HG03045 (cell line): ENCODE measurements at regions not wholly inside any gene's neighbourhood (a gene's known extent, or its start where the extent isn't known, plus 50 kb on each side); places are given as distances from the start of the nearest gene placed in this dataset.

Experiments used
- ATAC-seq: cut with Tn5 transposase; IDR thresholded peaks from one replicate; pipeline ENCODE4 v1.9.1; 2021; ENCODE audit warnings: mild to moderate bottlenecking, moderate library complexity; ENCODE audit not compliant: unreplicated experiment

DNA sequence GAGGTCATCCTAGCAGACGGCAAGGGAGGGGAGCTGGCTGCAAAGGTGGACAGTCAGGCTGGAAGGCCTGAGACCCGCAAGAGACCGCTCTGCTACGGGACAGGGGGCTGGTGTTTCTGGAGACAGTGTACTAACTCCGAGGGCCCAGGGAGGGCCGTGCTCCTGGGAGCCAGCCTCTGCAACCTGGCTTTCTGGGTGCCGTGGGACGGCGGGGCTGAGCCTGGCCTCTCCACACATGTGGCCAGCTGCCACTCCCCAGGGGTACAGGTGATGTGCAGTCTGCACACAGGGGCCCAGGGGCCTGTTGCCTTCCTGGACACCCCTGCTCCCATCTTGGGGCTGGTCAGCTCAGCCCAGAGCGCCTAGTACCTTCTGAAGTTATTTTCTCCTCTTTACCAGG, 92.2 kb downstream of the MRPL36 start:
- ATAC-seq = no peak

DNA sequence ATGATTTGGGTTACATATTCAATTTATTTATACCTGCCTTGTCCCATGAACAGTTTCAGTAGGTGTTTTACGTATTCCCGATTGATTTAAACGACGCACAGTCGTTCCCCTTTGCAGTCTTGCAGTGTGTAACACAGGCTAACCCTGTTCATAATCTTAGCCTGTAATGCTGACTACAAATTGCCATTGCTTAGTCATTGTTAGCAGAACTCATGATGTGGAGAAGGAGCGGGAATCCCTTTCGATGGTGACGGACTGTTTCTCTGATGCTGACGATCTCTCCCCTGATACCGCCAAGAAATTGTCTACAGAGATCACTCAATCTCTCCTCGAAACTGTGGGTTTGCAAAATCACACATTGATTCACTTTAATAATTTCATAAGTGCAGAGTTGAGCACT, 93.2 kb downstream of the MRPL36 start:
- no peak for ATAC-seq

DNA sequence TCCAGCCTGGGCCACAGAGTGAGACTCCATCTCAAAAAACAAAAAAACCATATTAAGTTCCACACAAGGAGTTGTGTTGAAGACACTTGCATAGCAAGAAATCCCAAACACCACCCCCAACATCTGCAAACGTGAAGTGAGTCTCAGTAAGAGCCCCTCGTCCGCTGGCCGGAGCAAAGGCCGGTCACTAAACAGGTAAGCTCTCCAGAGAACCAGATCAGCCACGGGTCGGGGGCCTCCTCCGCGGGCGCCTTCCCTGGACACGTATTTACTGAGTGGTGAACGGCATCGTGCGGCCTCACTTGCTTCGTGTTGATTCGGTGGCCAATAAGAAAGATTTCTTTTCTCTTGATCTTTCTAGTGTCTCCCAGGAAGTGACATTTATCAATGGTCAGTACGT, 93.6 kb downstream of the MRPL36 start:
- ATAC-seq = no peak

DNA sequence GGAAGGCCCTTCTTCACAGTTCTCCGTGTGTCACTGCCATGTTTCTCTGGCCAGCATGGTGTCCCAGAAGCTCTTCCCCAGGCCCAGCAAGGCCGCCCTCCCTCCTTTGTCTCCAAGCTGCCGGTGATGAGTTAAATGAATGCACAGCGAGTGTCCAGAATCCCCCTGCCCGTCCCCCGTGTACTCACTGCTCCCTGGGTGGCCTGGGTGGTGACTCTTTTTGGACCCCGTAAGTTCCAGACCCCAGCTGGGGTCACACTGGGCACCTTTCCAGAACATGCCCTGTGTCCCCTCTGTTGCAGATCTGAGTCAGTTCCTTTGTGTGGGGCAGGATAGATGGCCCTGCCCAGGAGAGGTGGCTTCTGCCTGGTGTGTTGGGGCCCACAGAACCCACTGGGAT, 95.0 kb downstream of the MRPL36 start:
- ATAC-seq = no peak

DNA sequence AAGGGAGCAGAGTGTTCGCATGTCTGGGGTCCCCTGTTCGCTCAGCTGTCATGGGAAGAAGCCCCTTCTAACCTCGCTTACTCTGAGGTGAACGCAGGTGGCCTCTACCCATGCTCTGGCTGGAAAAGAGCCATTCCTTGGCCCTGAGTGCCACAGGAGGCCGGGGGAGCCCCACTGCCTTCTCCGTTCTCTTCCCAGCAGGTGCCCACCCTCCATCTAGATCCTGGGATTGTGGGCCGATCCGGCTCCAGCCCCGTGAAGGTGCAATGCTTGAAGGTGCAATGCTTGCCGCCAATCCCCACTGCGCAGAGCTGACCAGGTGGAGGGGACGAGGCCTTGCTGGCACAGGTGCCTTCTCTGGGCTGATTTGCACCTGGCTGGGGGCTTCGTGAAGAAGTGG, 95.4 kb downstream of the MRPL36 start:
- no peak for ATAC-seq

DNA sequence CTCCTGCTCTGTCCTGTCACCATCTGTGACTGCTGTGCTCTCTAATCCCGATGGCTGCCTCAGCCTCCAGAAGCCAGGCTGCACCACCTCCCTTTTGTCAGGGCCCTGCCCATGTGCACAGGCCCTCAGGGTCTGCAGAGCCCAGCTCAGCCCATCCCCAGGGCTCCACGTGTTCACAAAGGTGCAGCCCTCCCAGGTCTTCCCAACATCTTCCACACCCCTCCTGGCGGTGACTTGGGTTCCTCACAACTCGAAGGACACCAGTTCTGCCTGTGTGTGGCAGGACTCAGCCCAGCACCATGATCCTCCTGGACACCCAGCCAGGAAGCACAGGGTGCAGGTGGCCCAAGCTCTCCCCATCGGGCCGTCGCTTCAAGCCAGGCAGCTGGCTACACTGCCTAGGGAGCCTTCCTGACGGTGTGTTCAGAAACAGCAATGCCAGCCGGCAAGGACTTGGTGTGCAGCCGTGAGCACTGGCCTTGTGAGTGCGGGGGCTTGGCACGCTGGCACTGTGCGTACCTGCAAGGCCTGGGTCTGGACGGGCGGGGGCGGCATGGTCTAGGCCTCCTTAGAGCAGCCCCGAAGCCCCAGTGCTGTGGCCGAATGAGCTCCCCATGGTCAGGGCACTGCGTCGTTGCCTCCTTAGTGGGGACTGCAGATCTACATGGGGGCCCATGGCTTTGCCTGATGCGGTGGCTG, 96.1 kb downstream of the MRPL36 start:
- no peak for ATAC-seq

DNA sequence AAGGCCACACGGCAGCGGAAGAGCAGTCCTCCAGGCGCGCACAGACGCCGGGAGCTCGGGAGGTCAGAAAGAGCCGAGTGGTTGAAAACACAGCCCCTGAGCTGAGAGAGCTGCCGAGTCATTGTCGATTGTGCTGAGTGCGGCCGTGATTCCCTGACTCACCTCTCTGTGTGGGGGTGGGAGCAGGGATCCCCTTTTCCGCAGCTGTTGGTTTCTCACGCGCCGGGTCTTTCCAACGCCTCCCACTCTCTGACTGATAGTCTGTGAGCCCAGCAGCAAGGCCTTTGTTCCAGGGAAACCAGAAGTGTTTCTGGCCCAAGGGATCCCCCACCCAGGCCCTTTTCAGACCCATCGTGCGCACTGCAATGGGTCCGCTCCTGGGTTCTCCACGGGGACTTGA, 97.3 kb downstream of the MRPL36 start:
- ATAC-seq = no peak

DNA sequence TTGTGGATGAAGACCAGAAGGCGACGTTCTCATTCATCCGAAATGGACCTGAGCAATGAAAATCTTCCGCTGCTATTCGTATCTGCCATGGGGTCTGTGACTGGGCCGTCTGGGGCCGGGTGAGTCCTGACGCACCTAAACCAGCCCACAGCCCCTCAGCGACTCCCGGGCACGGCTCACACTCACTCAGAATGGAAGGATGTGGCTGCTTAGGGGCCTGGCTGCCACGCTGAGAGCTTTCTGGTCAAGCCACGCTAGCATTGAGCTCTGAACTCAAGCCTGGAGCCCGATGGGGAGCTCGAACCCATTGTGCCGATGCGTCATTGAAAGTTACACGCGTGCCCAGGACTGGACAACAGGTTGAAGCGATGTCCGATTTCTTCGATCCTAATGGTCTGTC, 97.8 kb downstream of the MRPL36 start:
- no peak for ATAC-seq

DNA sequence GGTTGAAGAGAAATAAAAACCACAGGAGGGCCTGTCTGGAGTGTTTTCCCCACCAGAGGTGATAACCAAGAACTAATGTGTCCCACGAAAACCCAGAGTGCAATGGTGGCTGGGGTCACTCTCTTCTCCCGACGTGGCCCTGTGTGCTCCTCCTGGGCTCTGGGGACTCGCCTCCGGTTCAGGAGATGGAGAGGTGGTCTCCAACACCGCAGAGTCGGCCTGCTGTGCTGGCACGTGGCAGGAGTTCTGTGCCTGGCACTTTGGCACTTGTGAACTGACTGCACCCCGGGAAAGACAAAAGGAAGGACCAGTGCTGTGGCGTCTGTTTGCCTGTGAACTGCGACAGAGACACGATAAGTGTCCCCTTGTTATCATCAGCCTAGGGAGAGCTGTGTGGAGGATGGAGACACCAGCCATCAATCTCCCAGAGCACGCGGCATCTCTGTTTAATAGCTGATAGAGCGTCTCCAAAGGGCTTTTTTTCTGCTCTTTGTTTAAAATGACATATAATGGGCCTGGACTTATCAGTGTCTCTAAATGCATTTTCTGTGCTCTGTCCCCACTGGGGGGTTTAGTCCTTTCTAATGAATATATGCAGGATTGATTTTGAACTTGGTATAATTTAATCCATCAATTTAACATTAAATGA, 98.3 kb downstream of the MRPL36 start:
- ATAC-seq = no peak

DNA sequence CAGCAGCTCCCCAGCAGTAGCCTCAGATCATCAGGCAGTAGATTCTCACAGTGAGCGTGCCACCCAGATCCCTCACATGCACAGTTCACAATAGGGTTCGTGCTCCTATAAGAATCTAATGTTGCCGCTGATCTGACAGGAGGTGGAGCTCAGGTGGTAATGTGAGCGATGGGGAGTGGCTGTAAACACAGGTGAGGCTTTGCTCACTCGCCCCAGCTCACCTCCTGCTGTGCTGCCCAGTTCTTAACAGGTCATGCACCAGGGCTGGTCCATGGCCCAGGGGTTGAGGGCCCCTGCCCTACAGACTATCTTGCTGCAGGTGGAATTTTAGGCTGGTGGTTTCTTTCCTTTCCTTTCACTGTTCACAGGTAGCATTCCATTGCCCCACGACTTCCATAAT, 100.2 kb downstream of the MRPL36 start:
- ATAC-seq = no peak

DNA sequence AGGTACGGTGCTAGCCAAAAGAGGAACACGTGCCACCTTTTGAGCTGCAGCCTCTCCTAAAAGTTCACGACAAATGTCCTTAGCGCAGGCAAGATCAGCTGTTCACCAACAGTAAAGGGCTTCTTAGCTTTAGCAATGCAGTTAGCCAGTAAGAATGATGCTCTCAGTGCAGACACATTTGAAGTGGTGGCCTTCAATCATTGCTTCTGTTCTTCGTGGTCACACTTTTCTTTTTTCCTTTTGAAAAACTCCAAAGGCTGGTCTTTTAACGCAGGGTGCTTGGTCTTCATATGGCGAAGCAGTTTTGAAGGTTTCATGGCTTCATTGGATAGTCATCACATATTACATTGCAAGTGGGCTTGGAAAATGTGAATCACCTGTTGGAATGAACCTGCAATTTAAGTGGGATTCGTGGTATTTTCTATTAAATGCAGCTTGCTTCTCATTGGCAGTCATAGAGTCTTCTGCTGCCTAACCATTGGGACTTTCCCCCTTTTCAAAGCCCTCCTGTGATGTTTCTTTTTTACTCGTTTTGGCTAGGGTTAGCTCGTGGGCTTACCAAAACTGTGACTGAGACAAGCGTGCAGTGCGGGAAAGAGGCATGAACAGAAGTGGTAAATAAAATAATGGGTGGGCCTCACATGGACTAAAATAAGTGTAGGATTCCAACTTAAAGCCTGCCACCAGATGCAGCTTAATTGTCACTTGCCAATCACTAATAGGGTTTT, 100.9 kb downstream of the MRPL36 start:
- no peak for ATAC-seq

DNA sequence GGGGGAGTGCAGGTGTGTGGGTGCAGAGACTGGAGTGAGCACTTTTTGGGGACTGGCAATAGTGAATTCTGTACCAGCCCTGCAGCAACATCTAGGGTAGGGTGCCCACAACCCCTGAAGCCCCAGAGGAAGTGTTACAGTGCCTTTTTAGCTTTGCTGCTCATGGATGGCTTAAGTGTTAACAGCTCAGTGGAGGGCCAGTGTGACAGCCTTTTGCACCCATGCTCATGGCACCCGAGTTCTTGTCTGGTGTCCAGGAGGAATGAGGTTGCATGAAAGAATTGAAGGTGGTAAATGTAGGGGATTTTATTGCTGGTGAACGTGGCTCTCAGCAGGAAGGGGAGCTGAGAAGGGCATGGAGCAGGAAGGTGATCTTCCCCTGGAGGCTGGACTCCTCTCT, 107.3 kb downstream of the MRPL36 start:
- ATAC-seq = no peak

DNA sequence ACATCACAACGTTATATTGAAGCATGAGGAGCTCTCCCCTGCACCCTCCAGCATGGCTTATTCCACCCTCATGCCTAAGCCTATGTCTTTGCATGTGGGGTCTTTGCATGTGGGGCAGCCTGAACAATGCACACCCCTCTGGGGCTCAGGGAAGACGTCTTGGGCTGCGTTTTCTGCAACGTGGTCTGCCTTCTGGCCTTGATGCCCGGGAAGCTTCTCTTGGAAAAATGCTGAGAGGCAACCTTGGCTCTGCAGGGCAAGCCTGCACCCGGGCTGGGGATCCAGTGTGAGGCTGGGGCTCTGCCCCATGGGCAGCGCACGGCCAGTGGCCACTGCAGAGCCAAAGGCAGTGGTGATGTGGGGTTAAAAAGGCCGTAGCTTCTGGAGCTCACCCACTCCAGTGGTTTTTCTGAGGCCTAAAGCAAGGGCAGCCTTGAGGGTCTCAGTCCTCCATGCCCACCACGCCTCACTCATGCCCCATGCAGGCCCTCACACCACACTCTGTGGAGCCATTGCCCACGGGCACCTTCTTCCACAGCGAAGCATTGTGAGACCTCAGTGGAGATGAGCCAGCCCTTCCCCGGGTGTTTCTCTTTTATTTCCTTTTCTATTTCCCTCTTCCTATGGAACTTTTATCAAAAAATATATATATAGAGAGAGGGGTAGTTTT, 112.2 kb downstream of the MRPL36 start:
- ATAC-seq = no peak

DNA sequence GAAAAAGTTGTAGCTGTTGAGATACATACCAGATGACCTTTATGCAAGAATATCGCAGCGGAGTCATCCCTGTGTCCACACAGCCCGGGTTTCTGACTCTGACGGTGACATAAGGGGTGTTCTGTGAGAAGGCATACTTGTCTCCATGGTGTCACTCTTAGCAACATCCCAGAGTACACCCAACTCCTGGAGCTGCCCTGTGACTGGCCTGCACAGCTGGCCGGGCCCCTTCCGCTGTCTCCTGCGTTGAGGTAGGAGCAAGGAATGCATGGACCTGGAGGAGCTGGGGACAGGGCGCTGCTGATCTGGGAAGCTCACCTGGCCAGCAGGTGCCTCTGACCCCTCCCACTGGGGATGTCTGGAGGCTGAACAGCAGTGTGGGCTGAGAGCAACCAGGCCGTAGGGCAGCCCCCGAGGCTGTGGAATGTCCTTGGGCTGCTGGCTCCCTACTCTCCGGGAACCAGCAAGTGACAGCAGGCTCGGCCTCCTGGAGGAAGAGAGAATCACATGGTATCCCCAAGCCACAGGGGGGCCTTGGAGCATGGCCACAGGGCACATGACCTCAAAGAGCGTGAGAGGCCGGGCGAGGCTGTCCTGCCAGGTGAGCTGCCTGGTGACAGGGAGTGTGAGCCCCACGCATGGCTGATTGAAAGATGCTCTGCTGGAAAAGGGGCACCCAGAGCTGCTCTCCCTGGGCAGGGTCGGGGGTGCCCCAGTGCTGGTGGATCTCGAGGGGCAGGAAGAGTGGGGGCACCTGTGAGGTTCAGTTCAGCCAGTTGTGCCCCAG, 113.4 kb downstream of the MRPL36 start:
- no peak for ATAC-seq

DNA sequence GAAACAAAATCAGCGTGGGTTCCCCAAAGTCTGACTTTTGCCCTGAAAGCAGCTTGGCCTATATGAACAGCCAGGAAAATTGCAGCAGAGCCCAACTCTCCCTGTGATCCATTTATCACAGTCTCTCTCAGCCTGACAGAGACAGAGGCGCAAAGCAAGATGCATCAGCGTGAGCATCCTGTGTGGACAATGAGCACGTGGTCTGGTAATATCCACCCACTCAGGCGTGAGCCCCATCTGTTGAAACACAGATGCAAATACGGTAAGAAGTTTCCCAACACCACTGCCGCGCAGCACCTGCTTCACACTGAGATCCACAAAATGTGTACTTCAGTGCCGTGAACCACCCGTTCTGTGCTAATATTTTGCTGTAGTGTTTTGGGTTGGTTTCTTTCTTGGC, 114.6 kb downstream of the MRPL36 start:
- no peak for ATAC-seq

DNA sequence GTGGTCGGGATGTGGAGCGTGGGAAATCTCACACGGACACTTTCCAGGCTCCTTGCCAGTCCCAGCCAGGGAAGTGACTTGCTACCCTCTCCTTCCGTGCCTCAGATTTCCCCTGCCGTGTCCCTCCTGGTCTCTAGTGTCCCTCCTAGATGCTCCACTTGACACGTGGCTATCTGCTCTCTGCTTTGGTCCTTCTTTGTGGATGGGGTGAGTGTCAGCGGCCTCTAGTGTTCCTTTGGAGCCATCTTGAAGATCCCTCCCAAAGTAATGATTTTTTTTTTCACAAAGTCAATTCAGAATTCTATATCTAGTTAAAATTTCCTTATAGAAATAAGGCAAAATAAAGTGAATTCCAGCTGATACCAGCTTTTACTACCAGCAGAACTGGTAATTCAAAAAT, 117.7 kb downstream of the MRPL36 start:
- no peak for ATAC-seq

DNA sequence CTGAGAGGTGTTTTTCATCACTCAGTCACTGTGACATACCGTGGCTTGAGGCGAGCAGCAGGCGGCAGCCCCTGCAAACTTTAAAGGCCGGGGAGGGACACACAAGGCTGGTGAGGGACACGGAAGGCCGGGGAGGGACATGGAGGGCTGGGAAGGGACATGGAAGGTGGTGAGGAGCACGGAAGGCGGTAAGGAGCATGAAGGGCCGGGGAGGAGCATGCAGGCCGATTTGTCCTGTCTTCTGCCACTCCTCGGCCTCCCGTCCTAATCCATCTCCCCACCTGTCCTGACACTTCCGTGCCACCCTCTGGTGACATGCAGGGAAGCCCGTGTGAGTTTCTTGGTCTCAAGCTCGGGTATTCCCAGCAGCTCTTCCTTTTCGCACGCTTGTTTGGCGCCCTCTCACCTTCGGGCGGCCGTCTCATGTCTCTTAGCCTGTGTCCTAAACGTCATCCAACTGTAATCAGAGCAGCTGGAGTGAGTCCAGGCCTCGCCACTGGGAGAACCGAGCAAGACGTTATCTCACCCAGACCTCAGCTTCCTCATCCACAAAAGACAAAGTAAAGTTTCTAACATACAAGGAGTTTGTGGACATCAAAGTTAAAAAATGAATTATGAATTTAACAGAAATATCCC, 126.5 kb downstream of the MRPL36 start:
- no peak for ATAC-seq

DNA sequence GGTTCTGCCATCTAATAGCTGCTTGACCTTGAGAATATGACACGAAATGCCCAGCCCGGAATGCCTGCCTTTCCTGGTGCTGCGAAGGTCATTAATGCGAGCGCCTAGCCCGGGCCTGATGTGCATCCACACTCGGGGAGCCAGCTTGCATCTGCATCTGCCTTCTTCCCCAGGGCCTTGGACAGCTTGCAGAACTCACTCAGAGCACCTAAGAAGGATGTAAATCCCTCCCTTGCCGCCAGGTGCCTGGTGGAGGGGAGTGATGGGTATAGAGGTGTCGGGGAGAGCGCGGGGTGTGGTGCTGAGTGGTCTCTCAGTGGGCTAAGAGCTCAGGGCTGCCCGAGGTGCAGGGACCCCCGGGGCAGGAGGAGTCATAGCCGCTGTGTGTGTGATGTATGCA, 127.2 kb downstream of the MRPL36 start:
- ATAC-seq = no peak

DNA sequence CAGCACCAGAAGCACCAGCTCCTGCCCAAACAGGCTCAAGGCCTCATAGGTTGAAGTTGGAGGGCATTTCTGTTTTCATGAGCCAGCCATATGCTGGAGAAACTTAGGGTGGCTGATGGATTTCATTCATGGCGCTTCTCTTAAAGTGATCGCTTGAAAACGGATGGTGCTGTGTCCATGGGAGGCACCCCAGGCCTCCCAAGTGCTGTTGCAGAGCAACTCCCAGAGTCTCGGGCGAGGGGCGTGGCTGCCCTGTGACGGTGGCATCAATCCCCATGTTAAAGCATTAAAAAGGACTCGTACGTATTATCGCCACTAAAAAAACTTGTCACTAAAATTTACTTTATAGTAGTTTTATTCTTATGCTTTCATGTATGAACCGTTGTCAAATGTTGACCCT, 128.3 kb downstream of the MRPL36 start:
- ATAC-seq = no peak

DNA sequence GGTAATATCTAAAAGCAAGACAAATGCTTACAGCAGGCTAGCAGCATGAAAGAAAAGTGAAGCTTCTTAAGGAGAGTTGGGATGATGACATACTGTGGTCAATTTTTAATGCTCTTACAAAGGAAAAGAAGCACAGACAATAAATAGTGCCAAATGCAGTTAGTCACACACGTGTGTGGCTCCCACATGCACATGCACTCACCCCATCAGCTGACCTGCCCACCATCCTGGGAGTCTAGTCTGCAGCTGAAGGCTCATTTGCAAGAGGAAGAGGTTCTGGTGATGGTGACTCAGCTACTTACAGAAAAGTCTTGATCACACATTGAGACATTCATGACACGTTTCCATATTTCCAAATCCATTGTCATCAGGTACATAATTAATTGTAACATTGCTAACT, 129.3 kb downstream of the MRPL36 start:
- ATAC-seq = no peak
